SW 1271 (cell line): ENCODE measurements at regions not wholly inside any gene's neighbourhood (a gene's known extent, or its start where the extent isn't known, plus 50 kb on each side); places are given as distances from the start of the nearest gene placed in this dataset.

Experiments
- DNase-seq, 2 experiments: peaks; one replicate each; lab custom pipeline; 2025; lab: John Stamatoyannopoulos, UW

DNA sequence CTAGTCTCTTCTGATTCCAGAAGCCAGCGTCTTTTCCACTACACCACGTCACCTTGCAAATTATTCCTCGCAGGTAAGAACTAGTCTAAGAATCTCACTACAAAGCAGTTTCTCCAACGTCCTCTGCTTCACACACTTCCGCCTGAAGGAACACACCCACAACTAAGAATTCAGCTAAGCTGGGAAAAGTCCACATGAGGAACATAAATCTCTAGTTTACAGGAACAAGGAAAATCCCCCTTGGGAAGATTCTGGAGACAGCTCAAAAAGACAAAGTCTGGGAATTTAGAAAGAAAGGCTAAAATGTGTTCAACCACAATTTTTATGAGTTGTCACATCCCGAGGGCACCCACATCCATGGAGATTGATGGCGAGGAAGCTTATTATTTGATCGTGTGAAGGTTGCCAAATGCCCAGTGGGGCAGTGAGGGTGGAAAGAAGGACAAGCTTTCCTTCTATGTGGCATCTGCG is 780.2 kb upstream of the TBX3 start:
- DNase-seq = no peak

- no peak for DNase-seq
Observed at GRCh38 chr12:115461401-115461800, 777.4 kb upstream of the TBX3 start.

DNA sequence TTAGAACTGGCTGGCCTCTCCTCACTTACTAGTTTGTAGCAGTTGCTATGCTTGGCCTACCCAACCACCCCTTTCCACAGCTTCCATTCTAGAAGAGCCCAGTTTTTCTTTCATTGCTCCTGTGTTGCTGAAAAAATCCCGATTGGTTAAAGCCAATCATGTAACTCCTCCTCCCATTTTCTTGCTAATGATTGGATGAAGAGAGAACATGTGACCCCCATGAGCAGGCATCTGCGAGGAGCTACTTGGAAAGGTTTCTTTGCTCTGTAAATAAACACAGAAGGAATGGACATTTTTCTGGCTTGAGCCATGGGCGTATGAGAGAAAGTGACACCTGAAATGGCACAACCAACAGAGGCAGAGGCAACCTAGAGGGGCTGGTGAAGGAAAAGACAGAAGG is 773.8 kb upstream of the TBX3 start:
- no peak for DNase-seq

DNA sequence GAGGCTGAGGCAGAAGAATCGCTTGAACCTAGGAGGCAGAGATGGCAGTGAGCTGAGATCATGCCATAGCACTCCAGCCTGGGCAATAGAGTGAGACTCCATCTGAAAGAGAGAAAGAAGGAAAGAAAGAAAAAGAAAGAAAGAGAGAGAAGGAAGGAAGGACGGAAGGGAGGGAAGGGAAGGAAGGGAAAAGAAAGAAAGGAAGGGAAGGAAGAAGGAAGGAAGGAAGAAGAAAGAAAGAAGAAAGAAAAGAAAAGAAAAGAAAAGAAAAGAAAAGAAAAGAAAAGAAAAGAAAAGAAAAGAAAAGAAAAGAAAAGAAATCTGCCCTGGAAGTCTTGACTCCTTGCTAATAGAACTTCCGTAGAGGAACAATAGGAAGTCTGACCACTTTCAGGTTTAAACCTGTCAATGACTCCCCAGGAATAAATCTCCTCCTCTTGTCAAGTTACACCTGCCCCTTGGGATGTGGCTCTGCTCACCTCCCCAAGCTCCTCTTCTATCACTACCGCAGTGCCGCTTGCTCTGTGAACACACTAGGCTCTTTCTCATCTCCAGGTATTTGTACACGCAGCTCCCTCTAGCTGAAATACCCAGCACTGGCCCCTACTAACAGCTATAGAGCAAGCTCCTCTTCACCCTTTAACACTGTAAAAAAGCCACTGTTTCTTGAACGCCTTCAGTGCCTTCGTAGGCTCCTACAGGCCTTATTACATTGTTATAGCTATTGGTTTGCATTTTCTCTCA is 773.1 kb upstream of the TBX3 start:
- DNase-seq = no peak

GRCh38 chr12:115455268-115455681 is 771.3 kb upstream of the TBX3 start:
- no peak for DNase-seq

DNA sequence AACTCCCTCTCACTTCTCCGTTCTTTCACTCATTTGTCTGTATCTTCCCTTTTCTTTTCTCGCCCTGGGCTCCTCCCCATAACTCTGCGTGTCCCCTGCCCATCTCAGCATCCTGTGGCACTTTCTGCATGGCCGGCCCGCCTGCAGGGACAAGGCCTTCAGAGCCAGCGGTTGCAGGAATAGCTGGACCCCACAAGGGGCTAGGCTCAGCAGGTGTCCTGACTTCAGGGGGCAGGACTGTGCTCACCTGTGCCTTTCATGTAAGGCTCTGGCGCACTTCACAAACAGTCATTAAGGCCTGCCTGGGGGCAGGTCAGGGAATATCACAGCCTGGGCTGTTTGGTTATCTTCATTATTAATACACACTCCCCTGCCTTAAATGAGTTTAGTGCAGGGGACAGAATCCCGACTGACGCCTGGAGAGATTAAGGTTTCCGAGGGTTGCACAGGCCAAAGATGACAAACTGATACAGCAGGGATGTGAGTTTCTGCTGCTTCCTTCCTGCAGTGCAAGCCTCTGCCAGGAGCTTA is 768.8 kb upstream of the TBX3 start:
- DNase-seq = no peak

DNA sequence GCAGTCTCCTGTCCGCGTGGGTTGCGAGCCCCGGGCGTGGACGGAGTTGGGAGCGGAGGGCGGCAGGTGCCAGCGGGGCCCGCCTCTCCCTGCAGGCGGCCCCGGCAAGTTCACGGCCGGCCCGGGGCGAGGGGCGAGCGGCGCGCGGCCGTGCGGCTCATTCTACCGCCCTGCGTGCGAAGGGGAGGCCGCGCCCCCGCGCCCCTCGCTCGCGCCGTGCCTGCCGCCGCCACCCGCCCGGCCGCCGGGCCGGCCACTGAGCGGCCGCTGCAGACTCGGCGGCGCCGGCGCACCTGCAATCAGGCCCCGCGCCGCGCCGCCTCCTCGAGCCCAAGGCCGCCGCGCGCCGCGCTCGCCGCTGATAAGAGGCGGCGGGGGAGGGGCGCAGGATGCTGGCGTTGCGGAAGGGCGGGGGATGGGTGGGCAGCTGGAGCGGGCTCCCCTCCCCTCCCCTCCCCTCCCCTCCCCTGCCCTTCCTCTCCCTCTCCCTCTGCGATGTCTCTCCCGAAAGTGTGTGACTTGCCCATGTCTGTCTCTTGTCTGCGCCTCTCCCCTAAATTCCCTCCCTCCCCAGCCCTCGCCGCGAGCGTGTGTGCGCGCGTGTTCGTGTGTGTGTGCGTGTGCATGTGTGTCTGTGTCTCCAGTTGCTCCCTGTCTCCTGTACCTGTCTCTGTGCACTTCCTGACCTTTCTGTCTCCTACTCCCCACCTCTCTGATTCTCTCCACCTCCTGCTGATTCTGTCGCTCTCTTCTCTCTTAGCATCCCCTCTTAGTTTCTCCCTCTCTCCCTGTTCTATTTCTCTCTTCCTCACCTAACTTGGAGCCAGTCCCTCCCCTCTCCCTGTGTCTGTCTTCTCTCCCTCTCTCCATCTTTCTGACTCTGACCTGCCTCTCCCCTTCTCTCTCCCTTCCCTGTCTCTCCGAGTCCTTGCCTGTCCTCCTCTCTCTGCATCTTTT is 768.1 kb upstream of the TBX3 start:
- DNase-seq = no peak

GRCh38 chr12:115451151-115451779 is 767.3 kb upstream of the TBX3 start:
- no peak for DNase-seq

GRCh38 chr12:115450710-115451109 is 766.7 kb upstream of the TBX3 start:
- no peak for DNase-seq

GRCh38 chr12:115450017-115450416 is 766.0 kb upstream of the TBX3 start:
- no peak for DNase-seq

DNA sequence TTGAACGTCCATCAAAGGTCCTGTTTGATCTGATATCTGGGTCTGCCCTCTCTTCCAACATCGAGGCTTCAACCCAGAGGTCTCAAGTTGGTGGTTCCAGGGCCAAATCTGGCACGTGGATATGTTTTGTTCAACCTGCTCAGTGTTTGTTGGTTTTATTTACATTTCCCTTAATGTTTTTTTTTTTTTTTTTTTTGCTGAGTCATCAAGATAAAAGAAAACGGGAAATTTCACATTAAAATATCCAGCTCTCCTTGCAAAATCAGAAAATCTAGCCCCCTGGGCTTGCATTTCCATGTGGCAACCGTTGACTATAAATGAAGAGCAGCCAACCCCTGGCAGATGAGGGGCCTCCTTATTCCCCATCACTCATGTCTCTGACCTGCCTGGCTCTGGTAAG is 765.6 kb upstream of the TBX3 start:
- DNase-seq = no peak

- DNase-seq = no peak
Observed at GRCh38 chr12:115444346-115444745, 760.4 kb upstream of the TBX3 start.

GRCh38 chr12:115443351-115443938 is 759.5 kb upstream of the TBX3 start:
- no peak for DNase-seq

DNA sequence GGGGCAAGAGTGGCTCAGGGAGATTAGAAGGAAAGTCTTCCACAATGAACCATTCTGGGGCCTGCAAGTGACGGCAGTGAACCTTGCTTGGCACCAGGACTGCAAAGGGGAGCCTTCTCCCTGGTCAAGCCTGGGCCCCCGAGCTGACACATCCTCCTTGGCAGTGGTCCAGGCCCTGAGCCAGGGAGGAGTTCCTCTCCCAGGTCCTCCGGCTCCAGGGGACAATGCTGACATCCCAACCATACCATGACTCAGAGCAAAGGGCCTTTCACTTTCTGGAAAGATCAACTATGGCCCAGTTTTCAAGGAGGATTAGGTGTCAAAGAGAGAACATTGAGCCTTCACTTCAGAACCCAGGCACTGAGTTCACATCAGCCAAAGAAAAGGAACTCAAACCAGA is 756.5 kb upstream of the TBX3 start:
- no peak for DNase-seq

- DNase-seq = no peak
Observed at GRCh38 chr12:115439008-115439601, 755.1 kb upstream of the TBX3 start.

GRCh38 chr12:115438314-115438713 is 754.3 kb upstream of the TBX3 start:
- no peak for DNase-seq

DNA sequence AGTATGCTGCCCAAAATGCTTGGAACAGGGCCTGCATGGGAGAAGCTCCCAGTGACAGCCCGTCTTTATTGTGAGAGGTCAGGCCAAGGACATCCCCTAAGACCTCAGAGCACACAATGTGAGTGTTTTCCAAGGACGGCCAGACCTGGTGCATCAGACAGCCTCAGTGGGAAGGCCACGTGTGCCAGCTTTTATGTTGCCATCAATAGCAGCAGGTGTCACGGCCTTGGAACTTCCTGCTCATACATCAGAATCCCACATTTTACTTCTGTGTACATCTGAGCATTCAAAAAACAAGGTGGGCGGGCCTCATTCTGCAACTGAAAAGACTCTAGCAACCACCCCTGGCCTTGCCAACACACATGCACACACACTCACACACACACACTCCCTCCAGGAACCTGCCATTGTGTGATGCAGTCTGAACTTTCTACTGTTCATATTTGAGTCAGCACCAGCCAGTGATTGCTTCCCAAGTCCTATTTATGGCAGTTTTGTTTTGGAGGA is 753.1 kb upstream of the TBX3 start:
- no peak for DNase-seq

DNA sequence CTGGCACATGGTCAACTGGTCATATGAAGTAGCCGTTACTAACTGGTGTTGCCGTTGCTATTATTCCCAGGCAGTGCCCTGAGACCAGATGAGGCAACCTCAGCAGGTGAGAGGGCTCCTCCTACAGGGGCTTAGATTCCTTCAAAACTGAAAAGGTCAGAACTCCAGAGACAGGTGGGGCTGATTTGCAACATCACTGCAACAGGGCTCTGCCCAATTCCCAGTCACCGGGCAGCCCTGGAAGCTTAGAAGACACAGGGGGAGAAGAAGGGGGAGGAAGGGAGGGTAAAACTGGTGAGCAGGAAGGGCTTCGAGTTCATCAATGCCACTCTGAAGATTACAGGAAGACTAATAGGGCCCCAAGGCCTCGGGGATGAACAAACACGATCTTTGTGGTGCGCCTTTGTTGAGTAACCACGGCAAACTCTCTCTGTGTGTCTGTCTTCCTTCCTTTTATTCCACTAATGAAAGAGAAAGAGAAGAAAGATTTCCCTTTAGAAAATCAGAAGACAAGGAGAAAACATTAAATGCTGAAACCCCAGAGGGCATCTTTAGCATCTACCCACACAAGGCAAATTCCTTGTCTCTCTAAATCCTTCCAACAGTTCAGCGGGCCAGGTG is 749.1 kb upstream of the TBX3 start:
- DNase-seq = no peak

GRCh38 chr12:115430636-115431035 is 746.7 kb upstream of the TBX3 start:
- DNase-seq = no peak

DNA sequence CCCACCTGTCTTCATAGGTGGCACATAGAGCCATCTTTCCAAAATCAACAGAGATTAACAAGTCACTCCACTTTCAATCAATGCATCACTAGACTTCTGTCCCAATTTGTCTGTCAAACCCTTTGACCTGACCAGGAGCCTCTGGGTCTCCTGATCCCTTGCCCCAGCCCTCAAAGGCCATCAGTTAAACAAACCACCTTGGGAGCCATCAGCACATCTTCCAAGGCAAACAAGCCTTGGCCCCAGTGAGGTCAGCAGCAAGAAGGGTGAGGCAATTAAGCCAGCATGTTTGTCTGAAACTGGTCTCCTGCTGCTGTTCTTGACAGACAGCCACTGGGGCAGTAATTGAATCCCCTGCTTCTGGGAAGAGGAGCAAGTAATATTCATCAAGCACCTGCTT is 742.8 kb upstream of the TBX3 start:
- no peak for DNase-seq

- no peak for DNase-seq
Observed at GRCh38 chr12:115424003-115424402, 740.0 kb upstream of the TBX3 start.
